Activated T-helper 17 cell treated with anti-CD3 and anti-CD28 coated beads, Interleukin-2, amount 50 U/mL, for 72 hours (primary cell): ENCODE measurements at regions not wholly inside any gene's neighbourhood (a gene's known extent, or its start where the extent isn't known, plus 50 kb on each side); places are given as distances from the start of the nearest gene placed in this dataset.
A peak's percentile ranks its signal among the peaks of the same experiment; 100 is the strongest.

Experiments used
- ATAC-seq: fragments of 150-1000 bp; cut with Tn5 transposase; replicated peaks from 2 replicates; pipeline ENCODE4 v1.10.0; 2021; ENCODE audit warnings: mild to moderate bottlenecking, moderate library complexity
- H3K27ac Mint-ChIP-seq: one replicate; pipeline ENCODE4 v1.8.0; 2022; ENCODE audit warnings: mixed read lengths
- H3K27me3 Mint-ChIP-seq: one replicate; pipeline ENCODE4 v1.8.0; 2022; ENCODE audit warnings: mixed read lengths
- H3K36me3 Mint-ChIP-seq: one replicate; pipeline ENCODE4 v1.8.0; 2022; ENCODE audit warnings: low read depth, mild to moderate bottlenecking, mixed read lengths
- H3K4me1 Mint-ChIP-seq: one replicate; pipeline ENCODE4 v1.8.0; 2022; ENCODE audit warnings: mixed read lengths
- H3K4me3 Mint-ChIP-seq: one replicate; pipeline ENCODE4 v1.8.0; 2022; ENCODE audit warnings: mild to moderate bottlenecking, mixed read lengths
- H3K9me3 Mint-ChIP-seq: one replicate; pipeline ENCODE4 v1.8.0; 2022; ENCODE audit warnings: mixed read lengths

- Mint-ChIP-seq H3K27ac (no peak overlapping the region), H3K36me3 (no peaks in the 10 kb centered on the region), H3K4me3 (no peak overlapping the region), H3K9me3 (peaks cover 7% of the 10 kb centered on the region), H3K27me3 (no peaks in the 10 kb centered on the region), H3K4me1 (peaks cover 8% of the 10 kb centered on the region)
- no peak for ATAC-seq
Measured at GRCh38 chr5:56543441-56544388, 271.6 kb upstream of the MAP3K1 start.

DNA sequence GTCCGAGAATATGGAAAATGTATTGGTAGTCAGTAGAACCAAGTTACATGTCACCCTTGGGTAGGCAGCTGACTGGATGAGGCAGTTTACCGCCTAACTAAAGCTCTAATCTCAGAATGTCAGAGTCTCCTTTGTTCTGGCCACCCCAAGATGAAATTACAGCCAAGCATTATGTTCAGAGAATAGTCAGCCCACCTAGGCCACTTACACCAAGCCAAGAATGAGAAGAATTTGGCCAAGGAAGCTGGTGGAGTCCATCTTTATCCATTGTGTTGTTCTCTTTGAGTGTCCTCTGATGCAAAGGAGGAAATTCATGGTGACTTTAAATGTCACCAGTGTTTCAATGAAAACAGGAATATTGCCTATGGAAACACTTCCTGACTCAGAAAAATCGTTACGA lies 275.1 kb upstream of the MAP3K1 start:
- no peak overlapping the region for H3K27ac Mint-ChIP-seq
- H3K4me1 Mint-ChIP-seq: peaks cover 8% of the 10 kb centered on the region
- H3K4me3 Mint-ChIP-seq: no peak overlapping the region
- no peaks in the 10 kb centered on the region for H3K27me3 Mint-ChIP-seq
- H3K36me3 Mint-ChIP-seq: no peaks in the 10 kb centered on the region
- H3K9me3 Mint-ChIP-seq: peaks cover 6% of the 10 kb centered on the region
- ATAC-seq: no peak

DNA sequence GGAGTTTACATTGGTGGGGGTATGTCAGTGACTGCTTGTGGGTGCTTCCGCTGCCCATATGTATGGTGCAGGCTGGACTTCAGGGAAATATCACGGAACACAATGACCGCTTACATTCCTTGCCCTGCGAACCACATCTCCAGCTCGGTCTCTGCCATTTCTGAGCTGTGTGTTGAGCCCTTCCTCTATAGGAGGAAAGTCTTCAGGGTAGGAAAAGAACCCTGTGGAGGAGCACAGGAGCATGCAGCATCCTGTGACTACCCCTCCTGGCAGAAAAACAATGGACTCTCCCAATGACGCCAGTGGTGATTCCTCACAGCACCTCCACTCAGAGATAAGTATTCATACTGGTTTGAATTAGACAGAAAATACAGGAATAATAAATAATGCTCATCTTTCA lies 276.8 kb upstream of the MAP3K1 start:
- ATAC-seq: no peak
- H3K36me3 Mint-ChIP-seq: no peaks in the 10 kb centered on the region
- peaks cover 13% of the 10 kb centered on the region for H3K4me1 Mint-ChIP-seq
- no peak overlapping the region for H3K27ac Mint-ChIP-seq
- H3K4me3 Mint-ChIP-seq: no peak overlapping the region
- H3K27me3 Mint-ChIP-seq: no peaks in the 10 kb centered on the region
- H3K9me3 Mint-ChIP-seq: peaks cover 6% of the 10 kb centered on the region

- Mint-ChIP-seq H3K27ac (no peak overlapping the region), H3K27me3 (no peaks in the 10 kb centered on the region), H3K4me1 (peaks cover 5% of the 10 kb centered on the region), H3K36me3 (no peaks in the 10 kb centered on the region), H3K4me3 (no peak overlapping the region), H3K9me3 (peaks cover 6% of the 10 kb centered on the region)
- ATAC-seq: no peak
Measured at GRCh38 chr5:56535347-56535746, 280.0 kb upstream of the MAP3K1 start.

DNA sequence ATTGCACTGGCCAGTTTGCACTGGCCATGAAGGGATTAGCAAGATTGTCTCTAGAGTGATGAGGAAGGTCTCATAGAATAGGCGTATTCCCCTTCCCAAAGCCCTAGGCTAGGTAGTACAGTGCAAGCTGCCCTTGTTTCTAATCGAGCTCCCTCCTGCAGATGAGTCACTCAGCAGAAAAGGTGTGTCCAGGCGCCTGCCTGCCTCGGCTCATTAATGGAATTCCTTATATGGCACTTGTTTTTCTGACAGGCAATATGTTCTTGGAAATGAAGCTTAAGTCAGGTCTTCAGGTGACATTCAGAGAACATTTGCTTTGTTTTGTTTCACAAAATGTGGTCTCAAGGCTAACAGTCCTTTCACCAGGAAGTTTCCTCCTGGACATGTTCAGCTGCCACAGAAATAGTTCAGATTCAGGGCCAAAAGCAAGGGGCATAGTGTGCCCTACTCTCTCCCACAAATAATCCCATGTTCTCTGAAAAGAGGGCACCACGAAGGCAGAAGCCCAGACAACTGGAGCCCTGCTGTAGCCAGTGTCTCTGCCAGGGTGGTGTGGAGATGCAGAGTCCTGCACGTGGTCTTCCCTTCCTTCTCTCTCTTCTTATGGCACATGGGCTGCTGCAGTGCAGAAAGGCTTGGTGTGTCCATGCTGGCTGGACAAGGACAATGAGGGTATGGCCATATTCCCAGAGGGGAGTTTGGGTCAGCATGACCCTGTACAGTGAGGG lies 281.1 kb upstream of the MAP3K1 start:
- peaks cover 6% of the 10 kb centered on the region for H3K9me3 Mint-ChIP-seq
- ATAC-seq: peak; percentile 96
- no peaks in the 10 kb centered on the region for H3K36me3 Mint-ChIP-seq
- peak overlapping the region; percentile 23 for H3K27ac Mint-ChIP-seq
- H3K4me3 Mint-ChIP-seq: peak overlapping the region; percentile 41
- H3K4me1 Mint-ChIP-seq: peaks cover 5% of the 10 kb centered on the region
- no peaks in the 10 kb centered on the region for H3K27me3 Mint-ChIP-seq

- Mint-ChIP-seq H3K9me3 (no peaks in the 10 kb centered on the region), H3K36me3 (no peaks in the 10 kb centered on the region), H3K4me1 (peaks cover 5% of the 10 kb centered on the region), H3K4me3 (no peak overlapping the region), H3K27ac (no peak overlapping the region), H3K27me3 (no peaks in the 10 kb centered on the region)
- ATAC-seq: no peak
Measured at GRCh38 chr5:56532466-56532865, 282.9 kb upstream of the MAP3K1 start.

DNA sequence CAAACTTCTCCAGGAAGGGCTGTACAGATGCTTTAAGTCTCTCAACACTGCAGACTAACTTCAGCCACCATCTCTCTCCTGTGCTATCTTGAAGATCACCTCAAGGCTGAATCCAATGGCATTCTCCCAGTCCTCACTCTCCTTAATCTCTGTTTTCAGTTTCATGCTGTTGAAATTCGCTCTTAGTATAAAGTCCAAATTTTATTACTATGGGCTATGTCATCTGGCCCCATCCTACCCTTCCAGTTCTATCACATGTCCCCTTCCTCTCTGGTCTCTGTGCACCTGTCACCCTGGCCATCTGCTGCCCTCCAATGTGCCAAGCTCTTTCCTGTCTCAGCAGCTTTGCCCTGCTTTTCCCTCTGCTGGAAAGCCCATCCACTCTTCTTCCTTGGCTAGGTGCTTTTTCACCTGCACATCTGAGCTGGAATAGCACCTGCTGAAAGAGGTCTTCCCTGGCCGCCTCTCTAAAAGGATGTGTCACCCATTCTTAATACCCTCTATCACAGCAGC lies 284.7 kb upstream of the MAP3K1 start:
- Mint-ChIP-seq H3K36me3 (no peaks in the 10 kb centered on the region), H3K9me3 (no peaks in the 10 kb centered on the region), H3K4me3 (no peak overlapping the region), H3K4me1 (peaks cover 5% of the 10 kb centered on the region), H3K27me3 (no peaks in the 10 kb centered on the region), H3K27ac (no peak overlapping the region)
- ATAC-seq: no peak

GRCh38 chr5:56529666-56530430 lies 285.5 kb upstream of the MAP3K1 start:
- ATAC-seq: no peak
- Mint-ChIP-seq H3K9me3 (no peaks in the 10 kb centered on the region), H3K4me3 (no peak overlapping the region), H3K36me3 (no peaks in the 10 kb centered on the region), H3K4me1 (peaks cover 5% of the 10 kb centered on the region), H3K27me3 (no peaks in the 10 kb centered on the region), H3K27ac (no peak overlapping the region)

DNA sequence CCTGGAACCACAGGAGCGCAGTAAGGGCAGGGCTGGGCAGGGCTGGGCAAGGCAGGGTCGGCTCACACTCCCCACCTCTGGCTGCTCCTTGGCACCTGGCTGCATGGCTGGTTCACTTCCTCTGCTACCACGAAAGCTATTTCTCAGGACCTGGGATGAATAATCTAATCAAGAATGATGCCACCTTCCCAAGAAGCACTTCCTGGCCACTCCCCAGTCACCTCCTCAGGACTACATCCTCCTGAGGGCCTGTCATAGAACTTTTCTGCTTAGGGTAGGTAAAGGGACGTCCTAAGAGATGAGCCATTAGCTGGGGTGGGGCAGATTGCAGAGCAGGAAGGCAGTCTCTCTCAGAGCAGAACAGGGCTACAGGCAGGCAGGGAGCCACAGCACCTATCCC lies 288.2 kb upstream of the MAP3K1 start:
- peak overlapping the region; percentile 5 for H3K4me3 Mint-ChIP-seq
- H3K36me3 Mint-ChIP-seq: no peaks in the 10 kb centered on the region
- ATAC-seq: peak; percentile 77
- no peaks in the 10 kb centered on the region for H3K27me3 Mint-ChIP-seq
- no peaks in the 10 kb centered on the region for H3K4me1 Mint-ChIP-seq
- no peaks in the 10 kb centered on the region for H3K9me3 Mint-ChIP-seq
- peak overlapping the region; percentile 3 for H3K27ac Mint-ChIP-seq

- no peak for ATAC-seq
- H3K36me3 Mint-ChIP-seq: no peaks in the 10 kb centered on the region
- no peaks in the 10 kb centered on the region for H3K4me1 Mint-ChIP-seq
- H3K27me3 Mint-ChIP-seq: no peaks in the 10 kb centered on the region
- H3K4me3 Mint-ChIP-seq: no peak overlapping the region
- H3K27ac Mint-ChIP-seq: no peak overlapping the region
- no peaks in the 10 kb centered on the region for H3K9me3 Mint-ChIP-seq
Measured at GRCh38 chr5:56525113-56525512, 290.2 kb upstream of the MAP3K1 start.

- no peaks in the 10 kb centered on the region for H3K27me3 Mint-ChIP-seq
- H3K27ac Mint-ChIP-seq: no peak overlapping the region
- no peaks in the 10 kb centered on the region for H3K36me3 Mint-ChIP-seq
- ATAC-seq: no peak
- no peaks in the 10 kb centered on the region for H3K4me1 Mint-ChIP-seq
- no peak overlapping the region for H3K4me3 Mint-ChIP-seq
- H3K9me3 Mint-ChIP-seq: no peaks in the 10 kb centered on the region
Measured at GRCh38 chr5:56523790-56524575, 290.9 kb upstream of the ANKRD55 start.

DNA sequence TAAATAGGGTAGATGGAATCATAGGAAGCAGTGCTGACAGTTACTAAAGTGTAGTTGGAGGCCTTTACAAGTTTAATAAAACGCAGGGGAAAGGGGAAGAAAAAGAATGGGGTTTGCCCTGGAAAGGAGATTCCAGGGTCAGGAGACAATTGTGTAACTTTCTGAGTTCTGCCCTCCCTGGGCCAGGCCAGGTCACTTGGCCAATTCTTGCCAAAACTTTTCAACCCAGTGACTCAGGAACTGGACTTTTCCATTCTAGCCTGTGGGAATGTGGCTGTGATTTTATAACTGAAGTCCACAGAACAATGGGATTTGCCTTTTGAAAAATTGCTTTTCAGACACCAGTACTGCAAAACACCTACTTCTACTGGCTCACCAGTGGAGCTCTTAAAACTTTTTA lies 289.8 kb upstream of the ANKRD55 start:
- no peak for ATAC-seq
- Mint-ChIP-seq H3K4me1 (peaks cover under 1% of the 10 kb centered on the region), H3K27ac (no peak overlapping the region), H3K27me3 (no peaks in the 10 kb centered on the region), H3K9me3 (no peaks in the 10 kb centered on the region), H3K36me3 (no peaks in the 10 kb centered on the region), H3K4me3 (no peak overlapping the region)

- no peak for ATAC-seq
- H3K9me3 Mint-ChIP-seq: no peaks in the 10 kb centered on the region
- no peaks in the 10 kb centered on the region for H3K36me3 Mint-ChIP-seq
- H3K27me3 Mint-ChIP-seq: no peaks in the 10 kb centered on the region
- no peak overlapping the region for H3K27ac Mint-ChIP-seq
- no peak overlapping the region for H3K4me3 Mint-ChIP-seq
- peaks cover 9% of the 10 kb centered on the region for H3K4me1 Mint-ChIP-seq
Measured at GRCh38 chr5:56522169-56522568, 289.0 kb upstream of the ANKRD55 start.
